ENCODE measurements at regions not wholly inside any gene's neighbourhood (a gene's known extent, or its start where the extent isn't known, plus 50 kb on each side); places are given as distances from the start of the nearest gene placed in this dataset.
"Not testable (repeated sequence)": the region's sequence is repeated elsewhere in the genome, so short reads cannot be mapped to it uniquely, and the experiment has no call there.

- no peak for DNase-seq
Observed at GRCh38 chr2:11877764-11878163, 131.3 kb downstream of the LPIN1 start.

- DNase-seq, result not testable (repeated sequence)
Observed at GRCh38 chr2:11885253-11885652, 138.8 kb downstream of the LPIN1 start.

DNA sequence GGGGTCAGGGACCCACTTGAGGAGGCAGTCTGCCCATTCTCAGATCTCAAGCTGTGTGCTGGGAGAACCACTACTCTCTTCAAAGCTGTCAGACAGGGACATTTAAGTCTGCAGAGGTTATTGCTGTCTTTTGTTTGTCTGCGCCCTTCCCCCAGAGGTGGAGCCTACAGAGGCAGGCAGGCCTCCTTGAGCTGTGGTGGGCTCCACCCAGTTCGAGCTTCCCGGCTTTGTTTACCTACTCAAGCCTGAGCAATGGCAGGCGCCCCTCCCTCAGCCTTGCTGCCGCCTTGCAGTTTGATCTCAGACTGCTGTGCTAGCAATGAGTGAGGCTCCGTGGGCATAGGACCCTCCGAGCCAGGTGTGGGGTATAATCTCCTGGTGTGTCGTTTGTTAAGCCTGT, 140.5 kb downstream of the LPIN1 start:
- DNase-seq, result not testable (repeated sequence)

DNA sequence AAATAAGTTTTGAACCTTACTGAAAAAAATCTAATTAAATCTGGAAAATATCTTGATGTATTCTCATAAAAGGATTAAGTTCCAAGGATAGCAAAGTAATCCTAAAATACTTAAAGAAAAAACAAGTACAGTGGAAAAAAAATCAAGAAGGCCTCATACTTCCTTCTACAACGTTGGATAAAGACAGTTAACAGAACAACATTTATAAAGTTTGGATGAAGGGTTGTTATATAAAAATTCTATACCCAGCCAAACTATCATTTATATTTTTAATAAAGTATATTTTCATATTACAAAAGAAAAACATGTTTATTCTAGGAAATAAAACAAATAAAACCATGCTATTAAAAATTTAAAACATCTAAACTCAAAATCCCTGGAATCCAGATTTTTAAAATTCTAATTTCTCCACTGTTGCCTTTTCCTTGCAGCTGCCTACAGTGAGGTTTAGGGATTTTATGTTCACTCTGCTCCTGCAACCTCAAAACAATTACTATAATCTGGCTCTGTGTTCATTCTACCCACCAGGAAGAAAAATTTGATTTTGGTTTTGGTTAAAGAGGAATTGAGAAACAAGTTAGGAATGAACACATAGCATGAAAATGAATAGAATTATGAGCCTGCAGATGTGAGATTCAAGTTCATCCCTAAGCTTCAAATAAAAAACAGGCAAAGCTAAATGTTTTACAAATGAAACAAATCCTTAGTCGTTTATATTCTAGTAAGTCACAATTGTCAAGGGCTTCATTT, 142.8 kb downstream of the LPIN1 start:
- no peak for DNase-seq

- no peak for DNase-seq
Observed at GRCh38 chr2:11889854-11890253, 143.4 kb downstream of the LPIN1 start.

DNA sequence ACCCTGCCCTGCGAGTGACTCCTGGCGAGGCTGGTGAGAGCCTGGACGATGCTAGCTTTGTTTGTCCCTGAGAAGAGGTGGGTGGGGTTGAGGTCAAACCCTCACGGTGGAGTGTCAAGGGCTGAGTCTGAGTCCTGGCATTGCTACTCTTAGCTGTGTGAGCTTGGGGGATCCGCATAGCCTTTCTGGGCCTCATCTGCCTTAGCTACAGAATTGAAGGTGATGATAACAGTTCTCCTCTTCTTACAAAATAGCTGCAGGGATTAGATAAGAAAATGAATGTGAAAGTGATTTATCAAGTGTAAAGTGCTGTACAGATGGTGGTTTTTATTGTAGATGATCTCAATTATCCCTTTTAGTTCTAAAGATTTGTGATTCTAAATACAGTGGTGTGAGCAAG, 144.6 kb downstream of the LPIN1 start:
- DNase-seq, result no peak

GRCh38 chr2:11891671-11892440, 145.4 kb downstream of the LPIN1 start:
- DNase-seq, result no peak

- DNase-seq, result no peak
Observed at GRCh38 chr2:11896386-11896785, 150.0 kb downstream of the LPIN1 start.

- DNase-seq, result no peak
Observed at GRCh38 chr2:11898576-11898975, 152.1 kb downstream of the LPIN1 start.

DNA sequence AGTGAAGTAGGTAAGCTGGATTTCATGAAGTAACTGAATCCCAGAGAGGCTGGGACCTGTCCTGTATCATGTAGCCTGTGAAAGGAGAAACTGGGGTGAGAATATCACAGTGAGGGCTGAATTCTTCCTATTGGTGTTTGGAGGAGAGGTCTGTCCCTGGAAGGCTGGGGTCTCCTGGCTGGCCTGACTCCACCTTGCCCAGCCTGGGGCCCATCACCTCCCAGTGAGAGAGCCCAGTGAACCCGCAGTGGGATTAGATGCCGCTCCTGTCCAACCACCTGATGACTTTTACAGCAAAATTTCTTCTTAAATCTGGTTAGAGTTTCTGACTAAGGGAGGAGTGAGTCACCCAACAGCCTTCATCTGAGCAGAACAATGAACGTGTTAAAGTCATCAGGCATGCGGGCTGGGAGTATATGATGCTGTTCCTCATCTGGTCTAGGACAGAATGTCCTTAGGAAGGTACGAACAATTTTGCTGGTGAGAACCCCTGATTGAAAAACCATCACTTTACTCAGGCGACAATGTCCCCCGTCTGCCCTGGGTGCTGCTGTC, 152.9 kb downstream of the LPIN1 start:
- DNase-seq, result no peak

DNA sequence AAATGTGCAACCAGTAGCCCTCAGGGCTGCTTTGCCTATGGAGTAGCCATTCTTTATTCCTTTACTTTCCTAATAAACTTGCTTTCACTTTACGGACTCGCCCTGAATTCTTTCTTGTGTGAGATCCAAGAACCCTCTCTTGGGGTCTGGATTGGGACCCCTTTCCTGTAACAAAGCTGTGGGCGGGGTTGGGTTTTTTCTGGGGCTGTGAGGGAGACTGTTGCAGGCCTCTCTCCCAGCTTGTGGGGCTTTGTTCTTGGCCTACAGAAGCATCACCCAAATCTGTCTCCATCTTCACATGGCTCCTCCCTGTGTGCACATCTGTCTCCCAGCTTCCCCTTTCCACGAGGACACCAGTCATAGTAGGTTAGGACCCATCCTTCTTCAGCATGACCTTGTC, 154.5 kb downstream of the LPIN1 start:
- not testable (repeated sequence) for DNase-seq

DNA sequence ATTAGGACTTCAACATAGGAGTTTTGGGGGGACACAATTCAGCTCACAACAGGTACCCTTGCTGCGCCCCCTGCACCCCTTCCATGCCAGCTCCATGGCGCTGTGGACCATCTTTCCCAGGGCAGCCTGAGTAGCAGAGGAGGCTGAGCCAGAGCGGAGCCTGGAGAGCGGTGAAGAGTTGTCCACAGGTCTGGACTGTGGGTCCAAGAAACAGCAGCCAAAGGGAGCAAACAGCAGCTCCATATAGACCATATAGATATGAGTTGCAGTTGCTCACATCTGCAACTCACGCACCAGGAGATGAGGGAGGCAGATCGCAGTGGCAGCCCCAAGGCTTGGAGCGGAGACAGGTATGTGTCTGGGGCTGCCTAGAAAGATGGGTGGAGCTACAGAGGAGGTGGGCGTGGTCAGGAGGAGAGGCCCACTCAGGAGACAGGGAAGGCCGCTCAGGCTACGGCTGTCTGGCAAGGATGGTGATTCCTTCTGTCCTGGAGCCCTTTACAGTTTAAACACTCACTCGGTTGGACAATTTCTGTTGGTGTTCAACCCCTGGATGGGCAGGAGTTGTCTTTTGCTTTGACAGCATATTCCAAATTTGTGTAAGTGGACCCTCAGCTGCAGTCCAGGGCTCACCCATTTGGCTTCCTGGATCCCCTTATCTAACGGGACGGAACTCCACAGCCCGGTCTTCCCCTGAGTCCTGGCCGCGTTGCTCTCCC, 155.1 kb downstream of the LPIN1 start:
- DNase-seq, result no peak

GRCh38 chr2:11903085-11903606, 156.7 kb downstream of the LPIN1 start:
- no peak for DNase-seq

- no peak for DNase-seq
Observed at GRCh38 chr2:11904029-11904428, 157.6 kb downstream of the LPIN1 start.

DNA sequence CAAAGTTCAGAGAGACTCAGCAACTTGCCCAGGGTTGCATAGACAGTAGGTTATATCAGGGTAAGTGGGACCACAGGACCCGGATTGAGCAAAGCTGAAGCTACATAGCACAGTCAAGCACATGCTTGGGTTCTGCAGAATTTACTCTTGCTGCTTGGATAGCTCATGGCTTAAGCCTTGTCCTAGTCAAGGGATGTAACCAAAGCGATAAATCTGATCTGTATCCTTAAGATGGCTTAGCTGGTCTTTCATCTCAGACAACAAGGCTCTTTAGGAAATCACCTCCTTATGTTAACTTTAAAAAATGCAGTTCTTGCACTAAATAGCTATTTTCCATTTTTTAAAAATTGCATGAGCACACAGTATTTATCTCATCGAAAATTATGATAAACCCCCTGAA, 158.5 kb downstream of the LPIN1 start:
- DNase-seq, result no peak

DNA sequence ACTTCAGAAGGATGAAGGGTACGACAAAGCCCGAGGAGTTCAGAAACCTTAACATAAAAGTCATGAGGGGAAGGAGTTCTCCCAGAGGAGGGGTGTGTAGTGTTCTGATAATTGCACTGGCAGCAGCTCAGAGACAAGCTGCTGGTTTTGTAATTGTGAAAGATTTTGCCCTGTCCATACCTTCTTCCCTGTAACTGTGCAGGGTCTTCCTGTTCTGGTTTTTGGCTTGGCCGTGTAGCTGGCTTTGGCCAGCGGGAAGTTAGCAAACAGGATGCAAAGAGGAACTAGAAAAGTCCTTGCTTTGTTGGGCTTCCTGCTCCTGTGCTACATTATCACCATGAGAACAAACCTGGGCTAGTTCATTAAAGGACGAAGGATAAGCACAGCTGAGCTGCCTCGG, 160.8 kb downstream of the LPIN1 start:
- DNase-seq, result no peak

GRCh38 chr2:11910971-11911370, 164.5 kb downstream of the LPIN1 start:
- no peak for DNase-seq

DNA sequence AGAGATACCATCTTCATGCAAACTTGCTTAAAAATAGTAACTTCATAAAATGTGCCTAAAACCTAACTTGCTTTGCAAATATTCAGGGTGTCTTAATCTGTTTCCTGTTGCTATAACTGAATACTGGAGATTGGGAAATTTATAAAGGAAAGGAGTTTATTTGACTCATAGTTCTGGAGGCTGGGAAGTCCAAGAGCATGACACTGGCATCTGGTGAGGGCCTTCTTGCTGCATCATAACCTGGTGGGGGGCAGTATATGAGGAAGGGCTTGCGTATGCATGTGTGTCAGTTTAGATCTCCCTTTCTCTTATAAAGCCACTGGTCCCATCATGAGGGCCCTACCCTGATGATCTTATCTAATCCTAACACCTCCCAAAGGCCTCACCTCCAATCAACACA, 166.5 kb downstream of the LPIN1 start:
- DNase-seq, result no peak

GRCh38 chr2:11914455-11914854, 168.0 kb downstream of the LPIN1 start:
- no peak for DNase-seq

- DNase-seq, result no peak
Observed at GRCh38 chr2:11915650-11916049, 169.2 kb downstream of the LPIN1 start.

DNA sequence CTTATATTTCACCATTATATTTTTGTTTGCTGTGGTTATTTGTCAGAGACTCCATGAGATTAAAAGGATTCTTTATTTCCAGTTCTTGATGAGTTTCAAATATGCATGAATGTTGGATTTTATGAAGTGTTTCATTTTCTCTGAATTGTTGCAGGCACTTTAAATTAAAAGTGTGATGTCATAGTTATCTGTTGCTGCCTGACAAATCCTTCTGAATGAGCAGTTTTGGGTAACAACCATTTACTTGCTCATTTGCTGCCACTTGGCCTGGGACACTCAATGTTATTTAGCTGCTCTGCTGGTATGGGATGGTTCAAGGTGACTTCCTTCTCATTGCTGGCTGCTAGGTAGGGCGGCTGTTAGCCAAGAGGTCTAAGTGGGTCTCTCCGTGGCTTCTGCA, 173.5 kb downstream of the LPIN1 start:
- DNase-seq, result no peak

GRCh38 chr2:11920993-11921583, 174.7 kb downstream of the LPIN1 start:
- no peak for DNase-seq

DNA sequence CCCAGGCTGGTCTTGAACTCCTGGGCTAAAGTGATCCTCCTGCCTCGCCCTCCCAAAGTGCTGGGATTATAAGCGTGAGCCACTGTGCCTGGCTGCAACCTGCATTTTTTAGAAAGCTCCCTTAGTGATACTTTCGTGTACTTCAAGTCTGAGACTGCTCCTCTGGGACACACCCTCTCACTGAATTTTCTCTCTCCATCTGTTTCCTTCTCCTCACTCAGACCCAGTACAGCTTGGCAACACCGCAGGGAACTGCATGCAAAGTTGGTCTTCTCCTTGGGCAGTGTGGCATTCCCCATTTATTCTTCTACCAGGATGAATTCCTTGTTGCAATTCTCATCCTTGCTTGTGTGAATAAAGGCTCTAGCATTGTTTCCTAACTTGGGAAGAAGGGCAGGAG, 175.9 kb downstream of the LPIN1 start:
- DNase-seq, result no peak
